SK-N-SH (cell line): ENCODE measurements at regions not wholly inside any gene's neighbourhood (a gene's known extent, or its start where the extent isn't known, plus 50 kb on each side); places are given as distances from the start of the nearest gene placed in this dataset.

Source experiments
- CTCF ChIA-PET: fragments of 300-600, 350-600 bp; formaldehyde crosslinking; extraction: SDS; loops from one replicate; lab custom pipeline; 2021; lab: Yijun Ruan, JAX
- POLR2A ChIA-PET: fragments of 350-600 bp; sonication (Branson Sonifier 250); formaldehyde crosslinking; extraction: SDS; loops from one replicate; lab custom pipeline; 2020; ENCODE audit warnings: antibody characterized with exemption, inconsistent platforms; lab: Yijun Ruan, JAX
- DNase-seq: peaks from one replicate; pipeline ENCODE4 v3.0.0; 2012
- H2AFZ ChIP-seq: fragments of 200-600 bp; sonication (generic); 2 replicates; pipeline ENCODE4 v1.8.1; 2016; ENCODE audit warnings: antibody characterized with exemption, mild to moderate bottlenecking, low read depth
- H3F3A ChIP-seq: fragments of 200-600 bp; sonication (generic); replicated peaks from 2 replicates; pipeline ENCODE3; 2016; ENCODE audit warnings: antibody characterized with exemption, mild to moderate bottlenecking; ENCODE audit not compliant: insufficient read depth
- H3K27ac ChIP-seq, 2 experiments: fragments of 200-500 bp in 1 of 2; fragments of 200-600 bp in 1 of 2; sonication (Bioruptor generic) in 1 of 2; sonication (generic), shearing (Covaris generic) in 1 of 2; 2 replicates each; pipeline versions ENCODE4 v1.5.1 to v1.6.1; 2014 to 2016; ENCODE audit warnings: low read depth in 2 of 2, inconsistent platforms in 1 of 2, low read length in 1 of 2, mild to moderate bottlenecking in 1 of 2, mixed read lengths in 1 of 2
- H3K27me3 ChIP-seq: fragments of 200-600 bp; sonication (generic), shearing (Covaris generic); 2 replicates; pipeline ENCODE4 v1.6.1; 2016; ENCODE audit warnings: mixed run types; ENCODE audit not compliant: insufficient read depth
- H3K36me3 ChIP-seq, 2 experiments: fragments of 200-500 bp in 1 of 2; fragments of 200-600 bp in 1 of 2; sonication (Bioruptor generic) in 1 of 2; sonication (generic) in 1 of 2; replicated peaks in 1 of 2; 2 replicates each; pipeline versions ENCODE3 to v1.5.1; 2014 to 2016; ENCODE audit warnings: low read length in 1 of 2, mild to moderate bottlenecking in 1 of 2; ENCODE audit not compliant: insufficient read depth in 2 of 2, control insufficient read depth in 1 of 2
- H3K4me1 ChIP-seq, 2 experiments: fragments of 200-500 bp in 1 of 2; fragments of 200-600 bp in 1 of 2; sonication (Bioruptor generic) in 1 of 2; sonication (generic), shearing (Covaris generic) in 1 of 2; 2 replicates each; pipeline versions ENCODE4 v1.5.1 to v1.6.1; 2014 to 2016; ENCODE audit warnings: low read depth in 1 of 2, low read length in 1 of 2, mixed run types in 1 of 2; ENCODE audit not compliant: insufficient read depth in 2 of 2, control insufficient read depth in 1 of 2
- H3K4me2 ChIP-seq: fragments of 200-600 bp; sonication (generic), shearing (Covaris generic); 2 replicates; pipeline ENCODE4 v1.6.1; 2017; ENCODE audit warnings: mixed run types
- H3K4me3 ChIP-seq, 2 experiments: fragments of 200-500 bp in 1 of 2; fragments of 200-600 bp in 1 of 2; sonication (Bioruptor generic) in 1 of 2; sonication (generic), shearing (Covaris generic) in 1 of 2; 2 replicates each; pipeline versions ENCODE4 v1.5.1 to v1.8.1; 2014 to 2016; ENCODE audit warnings: low read depth in 2 of 2, inconsistent platforms in 1 of 2, low read length in 1 of 2, mild to moderate bottlenecking in 1 of 2, mixed read lengths in 1 of 2, moderate library complexity in 1 of 2
- H3K79me2 ChIP-seq: fragments of 200-600 bp; sonication (generic); 2 replicates; pipeline ENCODE4 v1.8.1; 2017; ENCODE audit warnings: mild to moderate bottlenecking; ENCODE audit not compliant: insufficient read depth
- H3K9ac ChIP-seq: fragments of 200-600 bp; sonication (generic); 2 replicates; pipeline ENCODE4 v1.6.1; 2017; ENCODE audit warnings: mixed run types
- H3K9me2 ChIP-seq: fragments of 200-600 bp; sonication (generic); 2 replicates; pipeline ENCODE4 v1.6.1; 2017; ENCODE audit warnings: mixed run types
- H3K9me3 ChIP-seq: fragments of 200-600 bp; sonication (generic); 2 replicates; pipeline ENCODE4 v1.6.1; 2017; ENCODE audit warnings: mixed run types, mild to moderate bottlenecking, moderate library complexity
- H4K20me1 ChIP-seq: fragments of 200-600 bp; sonication (generic); 2 replicates; pipeline ENCODE4 v1.6.1; 2017; ENCODE audit warnings: mild to moderate bottlenecking, mixed run types; ENCODE audit not compliant: insufficient read depth
- EP300 ChIP-seq, 2 experiments: IDR thresholded peaks; 2 replicates each; pipeline versions ENCODE4 v1.4.0 to v1.6.1; 2012; ENCODE audit warnings: borderline replicate concordance in 1 of 2, low read depth in 1 of 2, low read length in 1 of 2
- EZH2phosphoT487 ChIP-seq: fragments of 200-600 bp; sonication (generic); IDR thresholded peaks from 2 replicates; pipeline ENCODE4 v1.6.1; 2017; ENCODE audit warnings: low read depth, mixed run types, mild to moderate bottlenecking, antibody characterized with exemption, moderate library complexity, borderline replicate concordance
- FOXM1 ChIP-seq: IDR thresholded peaks from 2 replicates; pipeline ENCODE4 v1.4.0; 2012; ENCODE audit warnings: low read depth, mild to moderate bottlenecking
- JUND ChIP-seq: IDR thresholded peaks from 2 replicates; pipeline ENCODE4 v1.4.0; 2012
- RFX5 ChIP-seq: IDR thresholded peaks from 2 replicates; pipeline ENCODE4 v1.6.1; 2012; ENCODE audit warnings: mild to moderate bottlenecking, improper control_type of control experiment, low read length
- SIN3A ChIP-seq: IDR thresholded peaks from 2 replicates; pipeline ENCODE4 v1.6.1; 2012; ENCODE audit warnings: low read depth, mild to moderate bottlenecking, low read length, moderate library complexity, borderline replicate concordance
- TCF12 ChIP-seq: IDR thresholded peaks from 2 replicates; pipeline ENCODE4 v1.4.0; 2012
- TEAD4 ChIP-seq: IDR thresholded peaks from 2 replicates; pipeline ENCODE4 v1.4.0; 2012; ENCODE audit warnings: mild to moderate bottlenecking, borderline replicate concordance; ENCODE audit not compliant: insufficient read depth
- YY1 ChIP-seq: IDR thresholded peaks from 2 replicates; pipeline ENCODE4 v1.4.0; 2012; ENCODE audit warnings: low read depth, mild to moderate bottlenecking
- WGBS: methylation state at CpG from one replicate; pipeline ENCODE4 v1.1.6; 2017; ENCODE audit warnings: low lambda C conversion rate; 5-methylcytosine and 5-hydroxymethylcytosine counted together
- TF ChIP-seq, protein P1 (sequence below): IDR thresholded peaks from 2 replicates; pipeline ENCODE4; 2012
- TF ChIP-seq, protein P2 (sequence below): IDR thresholded peaks from 2 replicates; pipeline ENCODE4 v1.4.0; 2012; ENCODE audit warnings: low read depth, borderline replicate concordance
- TF ChIP-seq, protein P3 (sequence below): fragments of 150-350 bp; IDR thresholded peaks from 2 replicates; pipeline ENCODE4 v1.6.1; 2016; ENCODE audit warnings: mild to moderate bottlenecking, low read depth, low read length
- TF ChIP-seq, protein P4 (sequence below): IDR thresholded peaks from 2 replicates; pipeline ENCODE4 v1.4.0; 2012; ENCODE audit warnings: low read depth, borderline replicate concordance
- TF ChIP-seq, protein P5 (sequence below): IDR thresholded peaks from 2 replicates; pipeline ENCODE4 v1.4.0; 2012; ENCODE audit warnings: low read depth

DNA sequence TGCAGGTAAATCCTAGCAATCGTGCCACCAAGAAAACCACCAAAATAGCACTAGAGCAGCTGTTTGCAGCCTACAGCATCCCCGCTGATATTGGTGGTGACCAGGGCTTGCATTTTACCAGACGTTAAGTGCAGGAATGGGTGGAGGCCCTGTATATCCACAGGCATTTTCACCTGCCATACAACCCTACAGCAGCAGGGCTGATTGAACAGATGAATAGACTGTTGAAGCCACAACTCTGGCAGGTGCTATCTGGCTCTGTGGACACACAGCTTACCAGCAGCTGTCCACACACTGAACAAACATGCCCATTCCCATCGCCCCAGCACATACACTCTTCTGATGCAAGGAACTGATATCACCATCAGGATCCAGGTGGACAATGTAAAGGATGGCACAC lies 154.5 kb upstream of the APC start:
- H3K4me2 ChIP-seq, result no peak overlapping the region
- WGBS, result 50% methylated on average over 1 of the region's 4 CpGs
- ChIA-PET POLR2A (no interaction called here), CTCF (no interaction called here)
- H3K9me3 ChIP-seq, result no peaks in the 10 kb centered on the region
- TF ChIP-seq, protein P1, sequence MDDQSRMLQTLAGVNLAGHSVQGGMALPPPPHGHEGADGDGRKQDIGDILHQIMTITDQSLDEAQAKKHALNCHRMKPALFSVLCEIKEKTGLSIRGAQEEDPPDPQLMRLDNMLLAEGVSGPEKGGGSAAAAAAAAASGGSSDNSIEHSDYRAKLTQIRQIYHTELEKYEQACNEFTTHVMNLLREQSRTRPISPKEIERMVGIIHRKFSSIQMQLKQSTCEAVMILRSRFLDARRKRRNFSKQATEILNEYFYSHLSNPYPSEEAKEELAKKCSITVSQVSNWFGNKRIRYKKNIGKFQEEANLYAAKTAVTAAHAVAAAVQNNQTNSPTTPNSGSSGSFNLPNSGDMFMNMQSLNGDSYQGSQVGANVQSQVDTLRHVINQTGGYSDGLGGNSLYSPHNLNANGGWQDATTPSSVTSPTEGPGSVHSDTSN, result no peak
- TF ChIP-seq TEAD4 (no peak), SIN3A (no peak), TCF12 (no peak), EZH2phosphoT487 (no peak), RFX5 (no peak), EP300 (IDR thresholded peaks at IDR 0.05; ENCODE audit: borderline replicate concordance in 1 of 2, low read depth in 1 of 2, low read length in 1 of 2) (no peak), JUND (no peak), YY1 (no peak), FOXM1 (no peak)
- TF ChIP-seq, protein P2, sequence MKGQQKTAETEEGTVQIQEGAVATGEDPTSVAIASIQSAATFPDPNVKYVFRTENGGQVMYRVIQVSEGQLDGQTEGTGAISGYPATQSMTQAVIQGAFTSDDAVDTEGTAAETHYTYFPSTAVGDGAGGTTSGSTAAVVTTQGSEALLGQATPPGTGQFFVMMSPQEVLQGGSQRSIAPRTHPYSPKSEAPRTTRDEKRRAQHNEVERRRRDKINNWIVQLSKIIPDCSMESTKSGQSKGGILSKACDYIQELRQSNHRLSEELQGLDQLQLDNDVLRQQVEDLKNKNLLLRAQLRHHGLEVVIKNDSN, result no peak
- TF ChIP-seq, protein P3, sequence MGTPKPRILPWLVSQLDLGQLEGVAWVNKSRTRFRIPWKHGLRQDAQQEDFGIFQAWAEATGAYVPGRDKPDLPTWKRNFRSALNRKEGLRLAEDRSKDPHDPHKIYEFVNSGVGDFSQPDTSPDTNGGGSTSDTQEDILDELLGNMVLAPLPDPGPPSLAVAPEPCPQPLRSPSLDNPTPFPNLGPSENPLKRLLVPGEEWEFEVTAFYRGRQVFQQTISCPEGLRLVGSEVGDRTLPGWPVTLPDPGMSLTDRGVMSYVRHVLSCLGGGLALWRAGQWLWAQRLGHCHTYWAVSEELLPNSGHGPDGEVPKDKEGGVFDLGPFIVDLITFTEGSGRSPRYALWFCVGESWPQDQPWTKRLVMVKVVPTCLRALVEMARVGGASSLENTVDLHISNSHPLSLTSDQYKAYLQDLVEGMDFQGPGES, result no peak
- TF ChIP-seq, protein P4, sequence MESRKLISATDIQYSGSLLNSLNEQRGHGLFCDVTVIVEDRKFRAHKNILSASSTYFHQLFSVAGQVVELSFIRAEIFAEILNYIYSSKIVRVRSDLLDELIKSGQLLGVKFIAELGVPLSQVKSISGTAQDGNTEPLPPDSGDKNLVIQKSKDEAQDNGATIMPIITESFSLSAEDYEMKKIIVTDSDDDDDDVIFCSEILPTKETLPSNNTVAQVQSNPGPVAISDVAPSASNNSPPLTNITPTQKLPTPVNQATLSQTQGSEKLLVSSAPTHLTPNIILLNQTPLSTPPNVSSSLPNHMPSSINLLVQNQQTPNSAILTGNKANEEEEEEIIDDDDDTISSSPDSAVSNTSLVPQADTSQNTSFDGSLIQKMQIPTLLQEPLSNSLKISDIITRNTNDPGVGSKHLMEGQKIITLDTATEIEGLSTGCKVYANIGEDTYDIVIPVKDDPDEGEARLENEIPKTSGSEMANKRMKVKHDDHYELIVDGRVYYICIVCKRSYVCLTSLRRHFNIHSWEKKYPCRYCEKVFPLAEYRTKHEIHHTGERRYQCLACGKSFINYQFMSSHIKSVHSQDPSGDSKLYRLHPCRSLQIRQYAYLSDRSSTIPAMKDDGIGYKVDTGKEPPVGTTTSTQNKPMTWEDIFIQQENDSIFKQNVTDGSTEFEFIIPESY, result no peak
- TF ChIP-seq, protein P5, sequence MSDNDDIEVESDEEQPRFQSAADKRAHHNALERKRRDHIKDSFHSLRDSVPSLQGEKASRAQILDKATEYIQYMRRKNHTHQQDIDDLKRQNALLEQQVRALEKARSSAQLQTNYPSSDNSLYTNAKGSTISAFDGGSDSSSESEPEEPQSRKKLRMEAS, result no peak
- DNase-seq, result no peak
- H3F3A ChIP-seq, result no peaks in the 10 kb centered on the region
- no peaks in the 10 kb centered on the region for H3K27me3 ChIP-seq
- no peak overlapping the region for H3K4me3 ChIP-seq
- H4K20me1 ChIP-seq, result no peaks in the 10 kb centered on the region
- H3K27ac ChIP-seq, result no peak overlapping the region
- no peaks in the 10 kb centered on the region for H3K4me1 ChIP-seq
- no peaks in the 10 kb centered on the region for H3K79me2 ChIP-seq
- no peaks in the 10 kb centered on the region for H3K36me3 ChIP-seq
- no peak overlapping the region for H2AFZ ChIP-seq
- H3K9me2 ChIP-seq, result no peaks in the 10 kb centered on the region
- no peak overlapping the region for H3K9ac ChIP-seq
